Tibial artery (tissue), 4 donors: ENCODE measurements at regions not wholly inside any gene's neighbourhood (a gene's known extent, or its start where the extent isn't known, plus 50 kb on each side); places are given as distances from the start of the nearest gene placed in this dataset.
A peak's percentile ranks its signal among the peaks of the same experiment; 100 is the strongest.

Experiments used
- DNase-seq, 2 donors: peaks; one replicate each; pipeline ENCODE4 v3.0.0-alpha.2; 2019
- H3K27ac ChIP-seq, 2 donors: fragments of 200-600 bp; sonication (generic) in 1 of 2; 1 replicate in 1 of 2; 2 replicates in 1 of 2; pipeline ENCODE4 v1.5.1; 2018 to 2019; ENCODE audit warnings: mild to moderate bottlenecking in 1 of 2
- H3K27me3 ChIP-seq, 2 donors: fragments of 200-600 bp; sonication (generic) in 1 of 2; one replicate each; pipeline versions ENCODE4 v1.5.1 to v1.6.0; 2016 to 2019
- H3K36me3 ChIP-seq, 3 donors: fragments of 200-600 bp; sonication (generic) in 2 of 3; one replicate each; pipeline ENCODE4 v1.5.1; 2016 to 2019; ENCODE audit warnings: mild to moderate bottlenecking in 2 of 3
- H3K4me1 ChIP-seq, 4 donors: fragments of 200-600 bp; sonication (generic) in 2 of 4; 1 replicate in 3 of 4; 2 replicates in 1 of 4; pipeline ENCODE4 v1.5.1; 2016 to 2019
- H3K4me3 ChIP-seq, 2 donors: fragments of 200-600 bp; sonication (generic) in 1 of 2; 1 replicate in 1 of 2; 2 replicates in 1 of 2; pipeline ENCODE4 v1.5.1; 2018 to 2019; ENCODE audit warnings: mild to moderate bottlenecking in 2 of 2
- H3K9me3 ChIP-seq, 3 donors: fragments of 200-600 bp; sonication (generic) in 1 of 3; one replicate each; pipeline ENCODE4 v1.5.1; 2016 to 2019
- intact Hi-C: fragments of 100-400 bp; cut with DNase I; formaldehyde crosslinking; loops from one replicate; pipeline ENCODE4 v1.15.0; 2023; ENCODE audit warnings: low total_unique reads
- TF ChIP-seq, protein P1 (sequence below), 2 experiments: fragments of 200-600 bp in 1 of 2; fragments of 450-650 bp in 1 of 2; IDR thresholded peaks; one replicate each; pipeline ENCODE4 v1.5.1; 2017 to 2019; ENCODE audit warnings: antibody characterized with exemption in 2 of 2, mild to moderate bottlenecking in 1 of 2, moderate library complexity in 1 of 2

DNA sequence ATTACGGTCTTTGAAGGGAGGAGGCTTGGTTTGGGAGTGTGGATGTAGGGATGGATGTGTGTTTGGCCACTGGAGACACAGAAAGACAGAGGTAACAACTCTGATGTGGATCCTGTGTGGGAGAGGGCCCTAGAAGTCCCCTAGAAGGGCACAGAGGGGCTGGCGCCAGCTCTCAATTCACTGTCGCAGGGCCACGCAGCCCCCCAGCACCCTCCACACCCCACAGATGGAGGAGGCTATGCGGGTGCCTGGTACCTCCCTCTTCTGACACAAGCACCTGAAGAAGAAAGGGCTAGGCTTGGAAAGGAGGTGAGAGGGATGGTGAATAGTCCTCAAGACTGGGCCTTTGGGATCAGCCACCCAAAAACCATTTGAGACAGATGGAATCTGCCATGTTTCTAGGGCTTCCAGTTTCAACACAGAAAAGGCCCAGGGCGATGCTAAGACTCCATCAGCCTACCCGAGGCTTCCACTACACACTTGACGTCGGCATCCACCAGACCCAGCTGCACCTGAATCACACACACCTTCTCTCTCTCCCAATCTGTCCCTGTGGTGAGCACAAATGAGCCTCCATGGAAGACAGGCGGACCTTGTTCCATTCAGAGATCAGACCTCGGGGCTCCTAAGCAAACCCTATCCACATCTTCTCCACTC lies 413.5 kb upstream of the HS6ST1 start:
- Histone ChIP-seq H3K4me1 (peaks cover 0 to 15% (median 11%) of the 10 kb centered on the region in 4 donors), H3K9me3 (no peaks in the 10 kb centered on the region), H3K27ac (no peak overlapping the region), H3K36me3 (no peaks in the 10 kb centered on the region), H3K4me3 (no peak overlapping the region), H3K27me3 (no peaks in the 10 kb centered on the region)
- intact Hi-C loops: loop anchor here (10.0 kb wide), 1 partner anchor 1123 kb away; no protein-coding TSS in a partner anchor
- no peak for DNase-seq
- TF ChIP-seq, protein P1, sequence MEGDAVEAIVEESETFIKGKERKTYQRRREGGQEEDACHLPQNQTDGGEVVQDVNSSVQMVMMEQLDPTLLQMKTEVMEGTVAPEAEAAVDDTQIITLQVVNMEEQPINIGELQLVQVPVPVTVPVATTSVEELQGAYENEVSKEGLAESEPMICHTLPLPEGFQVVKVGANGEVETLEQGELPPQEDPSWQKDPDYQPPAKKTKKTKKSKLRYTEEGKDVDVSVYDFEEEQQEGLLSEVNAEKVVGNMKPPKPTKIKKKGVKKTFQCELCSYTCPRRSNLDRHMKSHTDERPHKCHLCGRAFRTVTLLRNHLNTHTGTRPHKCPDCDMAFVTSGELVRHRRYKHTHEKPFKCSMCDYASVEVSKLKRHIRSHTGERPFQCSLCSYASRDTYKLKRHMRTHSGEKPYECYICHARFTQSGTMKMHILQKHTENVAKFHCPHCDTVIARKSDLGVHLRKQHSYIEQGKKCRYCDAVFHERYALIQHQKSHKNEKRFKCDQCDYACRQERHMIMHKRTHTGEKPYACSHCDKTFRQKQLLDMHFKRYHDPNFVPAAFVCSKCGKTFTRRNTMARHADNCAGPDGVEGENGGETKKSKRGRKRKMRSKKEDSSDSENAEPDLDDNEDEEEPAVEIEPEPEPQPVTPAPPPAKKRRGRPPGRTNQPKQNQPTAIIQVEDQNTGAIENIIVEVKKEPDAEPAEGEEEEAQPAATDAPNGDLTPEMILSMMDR (IDR thresholded peaks at IDR 0.05): no peak

DNA sequence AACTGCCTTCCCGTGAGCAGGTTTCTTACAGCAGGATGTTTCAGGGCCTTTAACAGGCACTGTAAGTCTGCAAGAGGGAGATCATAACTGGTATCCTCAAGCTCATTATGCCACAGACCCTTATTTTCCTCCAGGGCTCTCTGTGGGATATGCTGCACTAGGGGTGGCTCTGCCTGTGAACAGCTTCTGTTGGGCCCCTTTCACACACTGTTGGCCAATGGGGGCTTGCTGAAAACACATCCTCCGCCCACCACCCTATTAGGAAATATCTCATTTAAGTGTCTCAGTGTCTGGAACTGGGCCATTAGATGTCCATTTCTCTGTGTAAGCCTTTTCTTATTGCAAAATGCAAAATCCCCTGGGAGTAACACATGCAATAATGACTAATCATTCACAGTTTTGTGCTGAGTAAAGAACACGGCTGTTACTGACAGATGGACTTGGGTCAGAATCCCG lies 414.3 kb upstream of the HS6ST1 start:
- DNase-seq: peak in 1 of 2 donors; percentile 62
- Histone ChIP-seq H3K4me1 (peaks cover 0 to 15% (median 10%) of the 10 kb centered on the region in 4 donors), H3K4me3 (no peak overlapping the region), H3K36me3 (no peaks in the 10 kb centered on the region), H3K9me3 (no peaks in the 10 kb centered on the region), H3K27ac (no peak overlapping the region), H3K27me3 (no peaks in the 10 kb centered on the region)
- TF ChIP-seq, protein P1 (IDR thresholded peaks at IDR 0.05): no peak
- intact Hi-C loops: loop anchor here (10.0 kb wide), 1 partner anchor 1122 kb away; no protein-coding TSS in a partner anchor

DNA sequence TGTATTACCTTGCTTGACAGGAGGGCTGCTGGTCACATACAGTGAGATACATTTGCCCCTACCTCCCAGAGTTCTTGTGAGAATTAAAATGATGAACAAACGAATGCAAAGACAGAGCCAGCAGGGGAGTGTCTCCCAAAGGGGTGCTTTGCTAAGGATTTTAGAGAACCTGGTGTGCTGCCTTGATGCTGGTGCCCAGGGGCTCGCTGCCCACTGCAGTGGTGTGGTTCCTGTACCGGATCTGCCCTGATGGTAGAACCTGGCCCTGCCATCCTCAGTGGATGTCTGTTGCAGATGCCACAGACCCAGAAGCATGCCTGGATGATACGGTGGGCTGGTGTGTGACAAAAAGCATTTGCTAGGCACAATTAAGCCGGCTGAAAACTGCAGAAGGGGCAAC lies 414.8 kb upstream of the HS6ST1 start:
- DNase-seq: no peak
- intact Hi-C loops: loop anchor here (10.0 kb wide), 1 partner anchor 1121 kb away; no protein-coding TSS in a partner anchor
- Histone ChIP-seq H3K27ac (no peak overlapping the region), H3K4me3 (no peak overlapping the region), H3K27me3 (no peaks in the 10 kb centered on the region), H3K36me3 (no peaks in the 10 kb centered on the region), H3K9me3 (no peaks in the 10 kb centered on the region), H3K4me1 (peaks cover 0 to 15% (median 10%) of the 10 kb centered on the region in 4 donors)
- TF ChIP-seq, protein P1 (IDR thresholded peaks at IDR 0.05): no peak

DNA sequence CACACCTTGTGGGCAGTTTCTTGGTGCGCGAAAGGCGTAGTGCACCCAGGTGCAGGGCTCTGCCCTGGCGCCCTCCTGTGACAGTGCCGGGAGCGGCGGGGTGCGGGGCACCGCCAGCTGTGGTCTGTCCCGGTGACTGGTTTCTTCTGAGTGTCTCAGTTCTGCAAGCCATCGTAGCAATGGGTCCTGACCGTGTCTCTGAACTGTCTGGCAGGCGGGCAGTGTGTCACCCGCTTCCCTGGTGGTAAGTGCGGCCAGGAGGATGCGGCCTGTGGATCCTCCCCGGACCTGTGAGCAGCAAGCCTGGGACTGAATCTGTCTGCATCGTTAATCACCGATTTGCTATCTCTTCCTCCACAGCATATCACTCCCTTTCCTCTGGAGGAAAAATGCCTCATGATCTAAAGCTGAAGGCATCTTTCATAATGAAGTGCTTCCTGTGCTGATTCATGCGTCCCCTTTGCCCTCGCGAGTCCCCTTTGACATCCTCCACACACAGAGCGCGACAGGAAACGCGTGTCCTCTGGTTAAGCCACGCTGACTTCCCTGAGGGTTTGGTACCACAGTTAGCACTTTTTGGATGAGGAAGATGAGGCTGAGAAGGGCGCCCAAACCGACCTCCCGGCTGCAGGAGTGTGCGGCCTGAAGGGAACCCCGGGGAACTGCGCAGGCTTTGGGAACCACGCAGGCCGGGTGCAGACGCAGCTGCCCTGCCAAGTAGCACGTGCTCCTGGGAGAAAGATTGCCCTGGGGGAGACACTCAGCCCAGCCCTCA lies 416.0 kb upstream of the HS6ST1 start:
- H3K4me1 ChIP-seq: peaks cover 0 to 15% (median 10%) of the 10 kb centered on the region in 4 donors
- H3K4me3 ChIP-seq: no peak overlapping the region
- no peaks in the 10 kb centered on the region for H3K36me3 ChIP-seq
- TF ChIP-seq, protein P1 (IDR thresholded peaks at IDR 0.05): no peak
- H3K9me3 ChIP-seq: no peaks in the 10 kb centered on the region
- intact Hi-C loops: loop anchor here (10.0 kb wide), 1 partner anchor 1120 kb away; no protein-coding TSS in a partner anchor
- H3K27ac ChIP-seq: no peak overlapping the region
- H3K27me3 ChIP-seq: no peaks in the 10 kb centered on the region
- DNase-seq: no peak

DNA sequence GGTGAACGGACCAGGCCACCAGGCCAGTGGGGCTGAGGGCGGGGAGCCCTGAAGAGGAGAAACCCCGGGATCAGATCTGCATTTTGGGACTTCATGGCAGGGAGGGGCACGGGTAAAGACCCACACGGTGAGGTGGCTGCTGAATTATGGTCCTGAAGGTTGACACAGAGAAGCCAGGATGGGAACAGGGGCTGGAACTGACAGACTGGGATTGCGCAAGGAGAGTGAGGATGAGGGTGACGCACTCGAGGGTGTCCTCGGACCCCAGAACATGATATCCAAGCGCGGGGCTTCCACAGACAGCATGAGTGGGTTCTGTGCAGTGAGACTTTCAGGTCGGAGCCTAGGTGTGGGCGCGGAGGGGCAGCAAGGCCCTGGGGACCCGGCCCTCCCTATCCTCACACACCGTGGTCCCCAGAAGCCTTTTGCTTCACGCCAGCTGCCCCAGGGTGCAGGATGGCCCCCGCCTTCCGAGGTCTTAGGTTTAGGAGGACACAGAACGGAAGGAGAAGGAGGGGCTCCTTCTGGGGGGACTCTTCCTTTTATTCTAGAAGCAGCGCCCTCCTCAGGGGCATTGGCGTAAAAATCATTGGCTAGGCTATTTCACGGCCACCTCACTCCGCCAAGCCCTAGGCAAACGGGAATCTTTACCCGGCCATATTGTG lies 416.8 kb upstream of the HS6ST1 start:
- Histone ChIP-seq H3K36me3 (no peaks in the 10 kb centered on the region), H3K27me3 (no peaks in the 10 kb centered on the region), H3K9me3 (no peaks in the 10 kb centered on the region), H3K4me1 (peaks cover 0 to 15% (median 10%) of the 10 kb centered on the region in 4 donors), H3K4me3 (no peak overlapping the region), H3K27ac (no peak overlapping the region)
- TF ChIP-seq, protein P1 (IDR thresholded peaks at IDR 0.05): no peak
- DNase-seq: no peak
- intact Hi-C loops: loop anchor here (10.0 kb wide), 1 partner anchor 1119 kb away; no protein-coding TSS in a partner anchor
